AG08396 (cell line): ENCODE measurements at regions not wholly inside any gene's neighbourhood (a gene's known extent, or its start where the extent isn't known, plus 50 kb on each side); places are given as distances from the start of the nearest gene placed in this dataset.

Source experiments
- DNase-seq: peaks from one replicate; pipeline ENCODE4 v3.0.0; 2012; ENCODE audit warnings: low spot score, mixed read lengths

- DNase-seq: no peak
Measured at GRCh38 chr5:3736466-3736865, 140.8 kb downstream of the IRX1 start.

- DNase-seq: no peak
Measured at GRCh38 chr5:3736926-3737325, 141.3 kb downstream of the IRX1 start.

GRCh38 chr5:3738919-3739318 is 143.3 kb downstream of the IRX1 start:
- DNase-seq: no peak

GRCh38 chr5:3740546-3741373 is 145.1 kb downstream of the IRX1 start:
- no peak for DNase-seq

- no peak for DNase-seq
Measured at GRCh38 chr5:3741374-3741770, 145.7 kb downstream of the IRX1 start.

- no peak for DNase-seq
Measured at GRCh38 chr5:3742750-3743149, 147.1 kb downstream of the IRX1 start.

- DNase-seq: no peak
Measured at GRCh38 chr5:3751846-3752245, 156.2 kb downstream of the IRX1 start.

- no peak for DNase-seq
Measured at GRCh38 chr5:3778000-3778550, 182.4 kb downstream of the IRX1 start.

- DNase-seq: no peak
Measured at GRCh38 chr5:3778945-3779344, 183.3 kb downstream of the IRX1 start.

- DNase-seq: no peak
Measured at GRCh38 chr5:3780278-3780677, 184.6 kb downstream of the IRX1 start.

GRCh38 chr5:3780907-3781306 is 185.3 kb downstream of the IRX1 start:
- DNase-seq: no peak

GRCh38 chr5:3784854-3785253 is 189.2 kb downstream of the IRX1 start:
- no peak for DNase-seq

GRCh38 chr5:3786165-3786564 is 190.5 kb downstream of the IRX1 start:
- no peak for DNase-seq

- no peak for DNase-seq
Measured at GRCh38 chr5:3786891-3787430, 191.3 kb downstream of the IRX1 start.

GRCh38 chr5:3787604-3788003 is 192.0 kb downstream of the IRX1 start:
- DNase-seq: no peak

GRCh38 chr5:3789519-3790193 is 194.0 kb downstream of the IRX1 start:
- DNase-seq: no peak

- no peak for DNase-seq
Measured at GRCh38 chr5:3793162-3793561, 197.5 kb downstream of the IRX1 start.

GRCh38 chr5:3794611-3795010 is 199.0 kb downstream of the IRX1 start:
- no peak for DNase-seq

- DNase-seq: no peak
Measured at GRCh38 chr5:3796736-3797135, 201.1 kb downstream of the IRX1 start.

GRCh38 chr5:3801967-3802366 is 206.3 kb downstream of the IRX1 start:
- DNase-seq: no peak

GRCh38 chr5:3809455-3809854 is 213.8 kb downstream of the IRX1 start:
- DNase-seq: no peak

- no peak for DNase-seq
Measured at GRCh38 chr5:3811116-3811515, 215.5 kb downstream of the IRX1 start.

- no peak for DNase-seq
Measured at GRCh38 chr5:3818624-3819023, 223.0 kb downstream of the IRX1 start.
